WERI-Rb-1 (cell line): ENCODE measurements at regions not wholly inside any gene's neighbourhood (a gene's known extent, or its start where the extent isn't known, plus 50 kb on each side); places are given as distances from the start of the nearest gene placed in this dataset.

ENCODE experiments used
- DNase-seq: peaks from one replicate; pipeline ENCODE4 v3.0.0-alpha.2; 2020
- H3K27ac ChIP-seq: fragments of 250-450 bp; sonication (Bioruptor Pico); 2 replicates; pipeline ENCODE4 v1.5.1; 2020; ENCODE audit warnings: mild to moderate bottlenecking, moderate library complexity
- H3K27me3 ChIP-seq: fragments of 250-450 bp; sonication (Bioruptor Pico); 2 replicates; pipeline ENCODE4 v1.5.1; 2021; ENCODE audit warnings: mild to moderate bottlenecking, low read depth, moderate library complexity; ENCODE audit not compliant: insufficient read depth, severe bottlenecking
- H3K36me3 ChIP-seq: fragments of 250-450 bp; sonication (Bioruptor Pico); 2 replicates; pipeline ENCODE4 v1.5.1; 2020; ENCODE audit warnings: mild to moderate bottlenecking, moderate library complexity
- H3K4me3 ChIP-seq: 2 replicates; pipeline ENCODE4 v1.5.1; 2011; ENCODE audit warnings: low read depth, mild to moderate bottlenecking, control low read depth, low read length
- H3K9me3 ChIP-seq: fragments of 250-450 bp; sonication (Bioruptor Pico); 2 replicates; pipeline ENCODE4 v1.5.1; 2021; ENCODE audit warnings: mild to moderate bottlenecking, moderate library complexity; ENCODE audit not compliant: severe bottlenecking
- CTCF ChIP-seq: IDR thresholded peaks from 2 replicates; pipeline ENCODE4 v1.5.1; 2011; ENCODE audit warnings: low read depth, mild to moderate bottlenecking, control low read depth, inconsistent platforms, low read length

GRCh38 chr12:77131977-77132490 lies 66.7 kb upstream of the E2F7 start:
- no peak for TF ChIP-seq CTCF
- no peaks in the 10 kb centered on the region for H3K27me3 ChIP-seq
- no peaks in the 10 kb centered on the region for H3K9me3 ChIP-seq
- no peak overlapping the region for H3K27ac ChIP-seq
- H3K4me3 ChIP-seq, result no peak overlapping the region
- H3K36me3 ChIP-seq, result no peaks in the 10 kb centered on the region
- DNase-seq, result no peak

- no peak for TF ChIP-seq CTCF
- no peak for DNase-seq
- Histone ChIP-seq H3K4me3 (no peak overlapping the region), H3K27ac (no peak overlapping the region), H3K36me3 (no peaks in the 10 kb centered on the region), H3K9me3 (no peaks in the 10 kb centered on the region), H3K27me3 (no peaks in the 10 kb centered on the region)
These were observed 64.8 kb upstream of the E2F7 start for GRCh38 chr12:77130193-77130592.

- Histone ChIP-seq H3K36me3 (no peaks in the 10 kb centered on the region), H3K27ac (no peak overlapping the region), H3K27me3 (no peaks in the 10 kb centered on the region), H3K4me3 (no peak overlapping the region), H3K9me3 (no peaks in the 10 kb centered on the region)
- DNase-seq, result no peak
- no peak for TF ChIP-seq CTCF
These were observed 59.4 kb upstream of the E2F7 start for GRCh38 chr12:77124767-77125166.

GRCh38 chr12:77122661-77123060 lies 57.3 kb upstream of the E2F7 start:
- H3K27ac ChIP-seq, result no peak overlapping the region
- H3K27me3 ChIP-seq, result no peaks in the 10 kb centered on the region
- DNase-seq, result no peak
- no peak for TF ChIP-seq CTCF
- no peak overlapping the region for H3K4me3 ChIP-seq
- no peaks in the 10 kb centered on the region for H3K36me3 ChIP-seq
- H3K9me3 ChIP-seq, result no peaks in the 10 kb centered on the region

- no peaks in the 10 kb centered on the region for H3K27me3 ChIP-seq
- H3K9me3 ChIP-seq, result no peaks in the 10 kb centered on the region
- TF ChIP-seq CTCF, result no peak
- no peak overlapping the region for H3K27ac ChIP-seq
- DNase-seq, result no peak
- H3K4me3 ChIP-seq, result no peak overlapping the region
- no peaks in the 10 kb centered on the region for H3K36me3 ChIP-seq
These were observed 56.9 kb upstream of the E2F7 start for GRCh38 chr12:77122236-77122635.
